ENCODE measurements at regions not wholly inside any gene's neighbourhood (a gene's known extent, or its start where the extent isn't known, plus 50 kb on each side); places are given as distances from the start of the nearest gene placed in this dataset.

GRCh38 chr5:163623524-163623923, 118.1 kb downstream of the MAT2B start:
- DNase-seq = no peak

GRCh38 chr5:163623986-163624385, 118.6 kb downstream of the MAT2B start:
- DNase-seq = no peak

- DNase-seq = no peak
Measured at GRCh38 chr5:163624431-163624830, 119.0 kb downstream of the MAT2B start.

GRCh38 chr5:163626904-163627434, 121.5 kb downstream of the MAT2B start:
- DNase-seq = no peak

GRCh38 chr5:163631856-163632255, 126.4 kb downstream of the MAT2B start:
- no peak for DNase-seq

GRCh38 chr5:163633926-163634460, 128.6 kb downstream of the MAT2B start:
- DNase-seq = no peak

GRCh38 chr5:163635631-163636030, 130.2 kb downstream of the MAT2B start:
- no peak for DNase-seq

GRCh38 chr5:163642904-163643303, 137.5 kb downstream of the MAT2B start:
- DNase-seq = no peak

- DNase-seq = no peak
Measured at GRCh38 chr5:163645421-163646416, 140.3 kb downstream of the MAT2B start.

- no peak for DNase-seq
Measured at GRCh38 chr5:163649514-163649913, 144.1 kb downstream of the MAT2B start.

GRCh38 chr5:163653526-163653925, 148.1 kb downstream of the MAT2B start:
- no peak for DNase-seq

- no peak for DNase-seq
Measured at GRCh38 chr5:163658702-163659567, 153.5 kb downstream of the MAT2B start.

- no peak for DNase-seq
Measured at GRCh38 chr5:163659568-163659902, 154.1 kb downstream of the MAT2B start.

GRCh38 chr5:163660486-163660885, 155.1 kb downstream of the MAT2B start:
- no peak for DNase-seq

GRCh38 chr5:163661360-163661759, 155.9 kb downstream of the MAT2B start:
- no peak for DNase-seq

- DNase-seq = no peak
Measured at GRCh38 chr5:163670036-163670435, 164.6 kb downstream of the MAT2B start.

- DNase-seq = no peak
Measured at GRCh38 chr5:163677092-163677491, 171.7 kb downstream of the MAT2B start.

- no peak for DNase-seq
Measured at GRCh38 chr5:163682234-163682633, 176.8 kb downstream of the MAT2B start.

- no peak for DNase-seq
Measured at GRCh38 chr5:163687414-163687813, 182.0 kb downstream of the MAT2B start.

GRCh38 chr5:163692091-163692490, 186.7 kb downstream of the MAT2B start:
- DNase-seq = no peak

GRCh38 chr5:163695830-163696578, 190.6 kb downstream of the MAT2B start:
- no peak for DNase-seq

GRCh38 chr5:163696579-163696887, 191.1 kb downstream of the MAT2B start:
- no peak for DNase-seq
